Sigmoid colon (tissue), 4 donors: ENCODE measurements at regions not wholly inside any gene's neighbourhood (a gene's known extent, or its start where the extent isn't known, plus 50 kb on each side); places are given as distances from the start of the nearest gene placed in this dataset.

ENCODE experiments used
- EP300 ChIP-seq, 4 donors: sonication (generic); formaldehyde crosslinking; IDR thresholded peaks; one replicate each; pipeline ENCODE4 v1.6.1; 2017; ENCODE audit warnings: antibody characterized with exemption in 4 of 4
- POLR2A ChIP-seq, 2 donors: fragments of 450-650 bp; IDR thresholded peaks; one replicate each; pipeline ENCODE4 v1.6.1; 2016; ENCODE audit warnings: antibody characterized with exemption in 2 of 2, mild to moderate bottlenecking in 2 of 2, moderate library complexity in 2 of 2
- TF ChIP-seq, protein P1 (sequence below), 4 experiments: fragments of 450-650 bp in 3 of 4; fragments of 200-600 bp in 1 of 4; IDR thresholded peaks; one replicate each; pipeline ENCODE4 v1.5.1; 2016 to 2019; ENCODE audit warnings: antibody characterized with exemption in 4 of 4, mild to moderate bottlenecking in 3 of 4, moderate library complexity in 2 of 4

DNA sequence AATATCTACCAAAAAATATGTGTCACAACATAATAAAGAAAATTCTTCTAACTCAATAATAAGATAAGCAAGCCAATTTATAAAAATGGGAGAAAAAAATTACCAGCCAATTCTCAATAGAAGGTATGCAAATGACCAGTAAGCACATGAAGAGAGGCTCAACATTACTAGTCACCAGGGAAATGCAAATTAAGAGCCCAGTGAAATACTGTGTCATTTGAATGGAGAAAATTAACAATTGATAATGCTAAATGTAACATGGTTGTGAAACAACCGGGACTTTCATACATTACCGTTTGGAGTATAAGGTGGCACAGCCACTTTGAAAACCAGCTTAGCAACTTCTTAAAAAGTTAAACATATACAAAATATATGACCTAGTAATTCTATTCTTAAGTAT lies 460.7 kb downstream of the IGSF11 start:
- TF ChIP-seq POLR2A (IDR thresholded peaks at IDR 0.05): no peak
- TF ChIP-seq, protein P1, sequence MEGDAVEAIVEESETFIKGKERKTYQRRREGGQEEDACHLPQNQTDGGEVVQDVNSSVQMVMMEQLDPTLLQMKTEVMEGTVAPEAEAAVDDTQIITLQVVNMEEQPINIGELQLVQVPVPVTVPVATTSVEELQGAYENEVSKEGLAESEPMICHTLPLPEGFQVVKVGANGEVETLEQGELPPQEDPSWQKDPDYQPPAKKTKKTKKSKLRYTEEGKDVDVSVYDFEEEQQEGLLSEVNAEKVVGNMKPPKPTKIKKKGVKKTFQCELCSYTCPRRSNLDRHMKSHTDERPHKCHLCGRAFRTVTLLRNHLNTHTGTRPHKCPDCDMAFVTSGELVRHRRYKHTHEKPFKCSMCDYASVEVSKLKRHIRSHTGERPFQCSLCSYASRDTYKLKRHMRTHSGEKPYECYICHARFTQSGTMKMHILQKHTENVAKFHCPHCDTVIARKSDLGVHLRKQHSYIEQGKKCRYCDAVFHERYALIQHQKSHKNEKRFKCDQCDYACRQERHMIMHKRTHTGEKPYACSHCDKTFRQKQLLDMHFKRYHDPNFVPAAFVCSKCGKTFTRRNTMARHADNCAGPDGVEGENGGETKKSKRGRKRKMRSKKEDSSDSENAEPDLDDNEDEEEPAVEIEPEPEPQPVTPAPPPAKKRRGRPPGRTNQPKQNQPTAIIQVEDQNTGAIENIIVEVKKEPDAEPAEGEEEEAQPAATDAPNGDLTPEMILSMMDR (IDR thresholded peaks at IDR 0.05): no peak
- TF ChIP-seq EP300 (IDR thresholded peaks at IDR 0.05): no peak
